Keratinocyte (primary cell): ENCODE measurements at regions not wholly inside any gene's neighbourhood (a gene's known extent, or its start where the extent isn't known, plus 50 kb on each side); places are given as distances from the start of the nearest gene placed in this dataset.

Experiments
- DNase-seq: peaks from one replicate; pipeline ENCODE4 v3.0.0-alpha.2; 2011; ENCODE audit warnings: low read depth, missing footprints, low spot score
- FAIRE-seq: peaks from 2 replicates; lab custom pipeline; 2011; peaks lifted over from hg19 to GRCh38; lab: Jason Lieb, UNC
- H2AFZ ChIP-seq: 2 replicates; pipeline ENCODE4 v1.6.0; 2012; ENCODE audit warnings: low read length, control low read depth, inconsistent platforms; ENCODE audit not compliant: control insufficient read depth
- H3K27ac ChIP-seq: 2 replicates; pipeline ENCODE4 v1.5.1; 2011; ENCODE audit warnings: low read length; ENCODE audit not compliant: control insufficient read depth, insufficient read depth
- H3K27me3 ChIP-seq: 3 replicates; pipeline ENCODE4 v1.6.0; 2011; ENCODE audit warnings: low read length; ENCODE audit not compliant: control insufficient read depth, insufficient read depth; ENCODE audit errors: extremely low read depth
- H3K36me3 ChIP-seq, 2 experiments: 2 replicates in 1 of 2; 3 replicates in 1 of 2; pipeline ENCODE4 v1.5.1; 2011; ENCODE audit warnings: low read length in 2 of 2, mild to moderate bottlenecking in 1 of 2; ENCODE audit not compliant: control insufficient read depth in 2 of 2, insufficient read depth in 2 of 2; ENCODE audit errors: extremely low read depth in 1 of 2
- H3K4me1 ChIP-seq: 3 replicates; pipeline ENCODE4 v1.5.1; 2011; ENCODE audit warnings: low read length; ENCODE audit not compliant: control insufficient read depth, insufficient read depth; ENCODE audit errors: extremely low read depth
- H3K4me2 ChIP-seq: 3 replicates; pipeline ENCODE4 v1.6.0; 2011; ENCODE audit warnings: low read depth, low read length; ENCODE audit not compliant: control insufficient read depth, insufficient read depth; ENCODE audit errors: extremely low read depth
- H3K4me3 ChIP-seq, 3 experiments: fragments of 200-600 bp in 1 of 3; sonication (generic) in 1 of 3; 2 replicates in 2 of 3; 3 replicates in 1 of 3; pipeline ENCODE4 v1.5.1; 2011 to 2016; ENCODE audit warnings: low read length in 3 of 3, mild to moderate bottlenecking in 3 of 3, control low read depth in 2 of 3, inconsistent platforms in 1 of 3, low read depth in 1 of 3, mixed read lengths in 1 of 3, mixed run types in 1 of 3, moderate library complexity in 1 of 3; ENCODE audit not compliant: control insufficient read depth in 2 of 3, insufficient read depth in 2 of 3; ENCODE audit errors: extremely low read depth in 1 of 3
- H3K79me2 ChIP-seq: 2 replicates; pipeline ENCODE4 v1.6.0; 2012; ENCODE audit warnings: low read length; ENCODE audit not compliant: control insufficient read depth, insufficient read depth
- H3K9ac ChIP-seq: 3 replicates; pipeline ENCODE4 v1.6.0; 2011; ENCODE audit warnings: low read length; ENCODE audit not compliant: control insufficient read depth, insufficient read depth; ENCODE audit errors: extremely low read depth
- H3K9me1 ChIP-seq: 3 replicates; pipeline ENCODE4 v1.6.0; 2011; ENCODE audit warnings: low read length; ENCODE audit not compliant: control insufficient read depth, insufficient read depth; ENCODE audit errors: extremely low read depth
- H3K9me3 ChIP-seq: 2 replicates; pipeline ENCODE4 v1.5.1; 2012; ENCODE audit warnings: low read depth, low read length; ENCODE audit not compliant: control insufficient read depth
- H4K20me1 ChIP-seq: 3 replicates; pipeline ENCODE4 v1.6.0; 2011; ENCODE audit warnings: low read length; ENCODE audit not compliant: control insufficient read depth, insufficient read depth; ENCODE audit errors: extremely low read depth
- CTCF ChIP-seq, 3 experiments: IDR thresholded peaks in 1 of 3; conservative IDR thresholded peaks in 1 of 3; optimal IDR thresholded peaks in 1 of 3; 2 replicates in 2 of 3; 3 replicates in 1 of 3; pipeline versions ENCODE3 to v1.5.1; 2011; ENCODE audit warnings: low read length in 3 of 3, mild to moderate bottlenecking in 3 of 3, moderate library complexity in 2 of 3, control low read depth in 1 of 3, inconsistent platforms in 1 of 3; ENCODE audit not compliant: insufficient read depth in 2 of 3; ENCODE audit errors: extremely low read depth in 1 of 3
- EZH2 ChIP-seq: IDR thresholded peaks from one replicate; pipeline ENCODE4 v1.6.1; 2012; ENCODE audit warnings: inconsistent platforms, mild to moderate bottlenecking, low read length, moderate library complexity
- dilution Hi-C: fragments of 300-500 bp; cut with MboI; formaldehyde crosslinking; loops from one replicate; pipeline ENCODE4 v1.7.0; 2020; ENCODE audit warnings: low sequenced_read_pairs; ENCODE audit not compliant: extremely low pct_ligation_motif_present

DNA sequence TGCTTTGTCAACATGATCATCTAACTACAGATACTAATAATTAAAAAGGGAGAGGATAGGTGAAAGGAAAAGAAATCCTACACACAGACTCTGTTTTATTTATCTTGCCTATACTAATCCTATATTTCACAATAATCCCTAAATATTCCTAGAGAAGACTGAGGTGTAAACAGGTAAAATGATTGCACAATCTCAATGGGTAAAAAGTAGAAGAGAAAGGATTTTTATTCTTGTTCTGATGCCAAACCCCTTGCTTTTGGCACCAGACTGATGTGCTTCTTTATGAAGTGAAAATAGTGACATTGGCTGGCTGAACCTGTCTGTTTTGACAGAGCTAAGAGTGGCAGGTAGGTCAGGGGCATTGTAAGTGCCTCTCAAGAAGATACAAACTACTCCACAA lies 101.9 kb upstream of the ZPLD1 start:
- no peak for TF ChIP-seq CTCF (optimal IDR thresholded peaks at IDR 0.05 in 1 of 3, IDR thresholded peaks at IDR 0.05 in 1 of 3, conservative IDR thresholded peaks at IDR 0.05 in 1 of 3; ENCODE audit: extremely low read depth in 1 of 3, insufficient read depth in 2 of 3, low read length in 3 of 3)
- Histone ChIP-seq H2AFZ (no peak overlapping the region), H3K4me2 (no peak overlapping the region), H3K27me3 (no peaks in the 10 kb centered on the region), H3K27ac (no peak overlapping the region), H3K4me3 (no peak overlapping the region), H3K9me1 (no peaks in the 10 kb centered on the region), H4K20me1 (no peaks in the 10 kb centered on the region), H3K79me2 (no peaks in the 10 kb centered on the region), H3K9me3 (no peaks in the 10 kb centered on the region), H3K36me3 (no peaks in the 10 kb centered on the region), H3K4me1 (no peaks in the 10 kb centered on the region), H3K9ac (no peak overlapping the region)
- dilution Hi-C loops: no loop called here
- DNase-seq (no peak), FAIRE-seq (no peak)

DNA sequence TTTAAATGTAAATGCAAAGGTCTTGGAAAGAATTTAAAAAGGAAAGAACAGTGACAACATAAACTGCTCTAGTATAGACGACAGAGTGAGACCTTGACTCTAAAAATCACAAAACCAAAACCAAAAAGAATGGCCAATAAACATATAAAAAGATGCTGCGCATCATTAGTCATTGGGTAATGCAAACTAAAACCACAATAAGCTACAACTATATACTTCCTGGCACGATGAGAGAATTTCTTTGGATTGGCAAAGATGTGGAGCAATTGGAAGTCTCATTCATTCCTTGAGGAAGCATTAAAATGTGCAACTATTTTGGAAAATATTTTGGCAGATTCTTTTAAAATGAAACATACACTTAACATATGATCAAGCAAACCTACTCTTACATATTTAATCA lies 98.7 kb upstream of the ZPLD1 start:
- FAIRE-seq (no peak), DNase-seq (no peak)
- H3K9me3 ChIP-seq: no peaks in the 10 kb centered on the region
- no peaks in the 10 kb centered on the region for H3K79me2 ChIP-seq
- no peaks in the 10 kb centered on the region for H3K36me3 ChIP-seq
- H3K27me3 ChIP-seq: no peaks in the 10 kb centered on the region
- no peak overlapping the region for H3K4me3 ChIP-seq
- H3K27ac ChIP-seq: no peak overlapping the region
- no peaks in the 10 kb centered on the region for H3K9me1 ChIP-seq
- no peak overlapping the region for H2AFZ ChIP-seq
- no peaks in the 10 kb centered on the region for H3K4me1 ChIP-seq
- TF ChIP-seq EZH2 (no peak), CTCF (optimal IDR thresholded peaks at IDR 0.05 in 1 of 3, IDR thresholded peaks at IDR 0.05 in 1 of 3, conservative IDR thresholded peaks at IDR 0.05 in 1 of 3; ENCODE audit: extremely low read depth in 1 of 3, insufficient read depth in 2 of 3, low read length in 3 of 3) (no peak)
- dilution Hi-C loops: no loop called here
- H3K4me2 ChIP-seq: no peak overlapping the region
- no peak overlapping the region for H3K9ac ChIP-seq
- H4K20me1 ChIP-seq: no peaks in the 10 kb centered on the region
